ENCODE measurements at regions not wholly inside any gene's neighbourhood (a gene's known extent, or its start where the extent isn't known, plus 50 kb on each side); places are given as distances from the start of the nearest gene placed in this dataset.

DNA sequence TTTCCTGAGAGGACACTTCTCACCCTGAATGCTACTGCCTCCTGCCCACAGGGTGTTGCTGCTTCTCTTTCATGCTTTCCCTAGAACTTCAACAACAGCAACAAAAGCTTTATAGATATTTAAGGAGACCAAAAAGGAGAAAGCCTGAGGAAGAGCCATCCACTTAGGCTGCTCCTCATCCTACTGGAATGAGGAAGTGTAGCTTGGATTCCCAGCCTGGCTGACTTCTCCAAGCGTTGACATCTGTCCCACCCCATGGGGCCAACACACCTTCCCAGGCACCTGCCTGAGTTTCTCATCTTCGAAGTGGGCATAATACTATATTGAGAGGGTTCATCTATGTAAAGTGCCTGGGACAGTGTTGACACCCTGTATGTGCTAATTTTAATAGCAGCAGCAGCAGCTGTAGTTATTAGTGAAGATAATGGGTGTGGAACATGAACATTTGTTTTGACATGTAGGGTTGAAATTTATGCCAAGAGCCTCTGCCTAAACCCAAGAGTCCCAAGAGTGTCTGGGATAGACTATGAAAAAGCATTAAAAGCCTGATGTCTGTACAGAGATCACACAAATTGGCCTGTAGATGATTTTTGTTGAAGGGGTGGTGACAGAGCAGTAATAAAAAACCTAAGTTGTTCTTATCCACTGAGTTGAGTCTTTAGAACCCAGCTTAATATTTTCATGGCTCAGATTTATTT is 96.5 kb upstream of the PIAS1 start:
- Histone ChIP-seq H2BK12ac (ENCODE audit: insufficient read length, low read depth, low read length) (no peak overlapping the region), H2AK5ac (ENCODE audit: insufficient read length, low read length) (no peak overlapping the region), H3K27ac (ENCODE audit: insufficient read length, low read depth, low read length) (no peak overlapping the region), H4K20me1 (ENCODE audit: control insufficient read depth, insufficient read depth, insufficient read length) (no peaks in the 10 kb centered on the region), H4K8ac (replicated peaks; ENCODE audit: insufficient read length, low read depth, low read length) (no peak overlapping the region), H4K5ac (ENCODE audit: insufficient read length, low read depth, low read length) (no peak overlapping the region), H3K4ac (ENCODE audit: low read depth, low read length) (no peak overlapping the region), H3K18ac (ENCODE audit: insufficient read length, low read depth, low read length) (no peak overlapping the region), H3T11ph (ENCODE audit: low read length) (no peak overlapping the region), H2BK15ac (ENCODE audit: low read depth, low read length) (no peak overlapping the region), H3K56ac (ENCODE audit: insufficient read length, low read depth, low read length) (no peak overlapping the region), H2BK120ac (ENCODE audit: low read depth, low read length, poor library complexity, severe bottlenecking) (no peak overlapping the region), H2BK5ac (ENCODE audit: insufficient read length, low read length) (no peak overlapping the region), H3K27me3 (ENCODE audit: insufficient read depth, low read length) (no peaks in the 10 kb centered on the region), H3K14ac (ENCODE audit: insufficient read depth, low read length) (no peak overlapping the region), H3K4me2 (ENCODE audit: insufficient read depth, insufficient read length, low read length) (no peak overlapping the region), H3K9me3 (ENCODE audit: control insufficient read depth, low read depth, low read length) (no peaks in the 10 kb centered on the region), H3K9ac (ENCODE audit: extremely low read depth, insufficient read length, low read length) (no peak overlapping the region), H2BK20ac (ENCODE audit: low read depth, low read length, poor library complexity, severe bottlenecking) (no peak overlapping the region), H3K23ac (ENCODE audit: insufficient read length, low read depth, low read length) (no peak overlapping the region), H4K91ac (ENCODE audit: insufficient read length, low read depth, low read length) (no peak overlapping the region), H3K79me2 (ENCODE audit: insufficient read depth, low read length) (no peaks in the 10 kb centered on the region), H3K4me1 (ENCODE audit: insufficient read depth, low read length) (peaks cover 3% of the 10 kb centered on the region; the same call in 1 of the 2 replicates), H3K23me2 (ENCODE audit: insufficient read length, low read depth, low read length, poor library complexity, severe bottlenecking) (no peaks in the 10 kb centered on the region), H3K79me1 (ENCODE audit: insufficient read depth, low read depth, low read length, poor library complexity, severe bottlenecking) (no peaks in the 10 kb centered on the region), H2AFZ (ENCODE audit: low read length) (no peak overlapping the region)
- H3K36me3 Mint-ChIP-seq (ENCODE audit: insufficient read depth in 1 of 3, low read depth in 3 of 3) = no peaks in the 10 kb centered on the region
- no peak for DNase-seq
- peaks cover 15 to 25% of the 10 kb centered on the region in 2 experiments for H3K4me1 Mint-ChIP-seq
- no peaks in the 10 kb centered on the region for H3K27me3 Mint-ChIP-seq (ENCODE audit: low read depth)
- H3K27ac Mint-ChIP-seq = no peak overlapping the region; a peak in 1 of 7 replicates
- TF ChIP-seq, protein P1, sequence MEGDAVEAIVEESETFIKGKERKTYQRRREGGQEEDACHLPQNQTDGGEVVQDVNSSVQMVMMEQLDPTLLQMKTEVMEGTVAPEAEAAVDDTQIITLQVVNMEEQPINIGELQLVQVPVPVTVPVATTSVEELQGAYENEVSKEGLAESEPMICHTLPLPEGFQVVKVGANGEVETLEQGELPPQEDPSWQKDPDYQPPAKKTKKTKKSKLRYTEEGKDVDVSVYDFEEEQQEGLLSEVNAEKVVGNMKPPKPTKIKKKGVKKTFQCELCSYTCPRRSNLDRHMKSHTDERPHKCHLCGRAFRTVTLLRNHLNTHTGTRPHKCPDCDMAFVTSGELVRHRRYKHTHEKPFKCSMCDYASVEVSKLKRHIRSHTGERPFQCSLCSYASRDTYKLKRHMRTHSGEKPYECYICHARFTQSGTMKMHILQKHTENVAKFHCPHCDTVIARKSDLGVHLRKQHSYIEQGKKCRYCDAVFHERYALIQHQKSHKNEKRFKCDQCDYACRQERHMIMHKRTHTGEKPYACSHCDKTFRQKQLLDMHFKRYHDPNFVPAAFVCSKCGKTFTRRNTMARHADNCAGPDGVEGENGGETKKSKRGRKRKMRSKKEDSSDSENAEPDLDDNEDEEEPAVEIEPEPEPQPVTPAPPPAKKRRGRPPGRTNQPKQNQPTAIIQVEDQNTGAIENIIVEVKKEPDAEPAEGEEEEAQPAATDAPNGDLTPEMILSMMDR (conservative IDR thresholded peaks at IDR 0.05) = no peak
- WGBS (ENCODE audit: extremely low coverage, insufficient read length, low lambda C conversion rate) = no CpG with 5 or more reads among the region's 2 CpGs
- no peaks in the 10 kb centered on the region for H3K9me3 Mint-ChIP-seq
- H3K4me3 Mint-ChIP-seq = no peak overlapping the region
